Neutrophil (primary cell): ENCODE measurements at regions not wholly inside any gene's neighbourhood (a gene's known extent, or its start where the extent isn't known, plus 50 kb on each side); places are given as distances from the start of the nearest gene placed in this dataset.

Source experiments
- H3K27ac ChIP-seq: fragments of 200-600 bp; sonication (generic); 2 replicates; pipeline ENCODE4 v1.5.1; 2016; ENCODE audit warnings: mild to moderate bottlenecking, moderate library complexity
- H3K27me3 ChIP-seq: fragments of 200-600 bp; sonication (generic); 2 replicates; pipeline ENCODE4 v1.6.0; 2016; ENCODE audit warnings: mild to moderate bottlenecking
- H3K36me3 ChIP-seq: fragments of 200-600 bp; sonication (generic); 2 replicates; pipeline ENCODE4 v1.5.1; 2017
- H3K4me1 ChIP-seq, 2 experiments: fragments of 200-600 bp in 1 of 2; sonication (generic) in 1 of 2; 1 replicate in 1 of 2; 2 replicates in 1 of 2; pipeline versions ENCODE4 v1.5.1 to v1.6.1; 2013 to 2016; ENCODE audit warnings: low read depth in 1 of 2, low read length in 1 of 2, mild to moderate bottlenecking in 1 of 2, moderate library complexity in 1 of 2; ENCODE audit not compliant: control insufficient read depth in 1 of 2, insufficient read depth in 1 of 2
- H3K4me3 ChIP-seq, 2 experiments: fragments of 200-600 bp in 1 of 2; sonication (generic) in 1 of 2; 1 replicate in 1 of 2; 2 replicates in 1 of 2; pipeline ENCODE4 v1.5.1; 2013 to 2016; ENCODE audit warnings: low read depth in 1 of 2, low read length in 1 of 2, mild to moderate bottlenecking in 1 of 2, moderate library complexity in 1 of 2
- H3K9me3 ChIP-seq: fragments of 200-600 bp; sonication (generic); 2 replicates; pipeline ENCODE4 v1.5.1; 2016
- TF ChIP-seq, protein P1 (sequence below): fragments of 200-600 bp; sonication (generic); IDR thresholded peaks from 2 replicates; pipeline ENCODE4 v1.5.1; 2016; ENCODE audit warnings: antibody characterized with exemption

DNA sequence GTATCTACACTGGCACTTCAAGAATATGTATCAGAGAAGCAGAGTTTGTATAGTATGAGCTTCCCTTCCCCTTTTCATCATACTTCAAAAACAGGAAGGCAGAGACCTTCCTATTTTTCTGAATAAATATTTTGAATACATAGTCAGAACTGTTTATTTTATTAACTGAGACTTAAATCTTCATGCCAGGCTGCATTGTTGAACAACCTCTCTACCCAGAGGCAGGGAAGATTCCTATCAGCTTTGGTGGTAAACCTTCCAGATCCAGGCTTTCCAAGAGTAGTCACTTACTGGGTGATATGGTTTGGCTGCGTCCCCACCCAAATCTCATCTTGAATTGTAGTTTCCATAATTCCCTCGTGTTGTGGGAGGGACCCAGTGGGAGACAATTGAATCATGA lies 217.4 kb upstream of the ATP11B start:
- H3K4me3 ChIP-seq: no peak overlapping the region
- H3K4me1 ChIP-seq: no peaks in the 10 kb centered on the region
- H3K9me3 ChIP-seq: no peaks in the 10 kb centered on the region
- TF ChIP-seq, protein P1, sequence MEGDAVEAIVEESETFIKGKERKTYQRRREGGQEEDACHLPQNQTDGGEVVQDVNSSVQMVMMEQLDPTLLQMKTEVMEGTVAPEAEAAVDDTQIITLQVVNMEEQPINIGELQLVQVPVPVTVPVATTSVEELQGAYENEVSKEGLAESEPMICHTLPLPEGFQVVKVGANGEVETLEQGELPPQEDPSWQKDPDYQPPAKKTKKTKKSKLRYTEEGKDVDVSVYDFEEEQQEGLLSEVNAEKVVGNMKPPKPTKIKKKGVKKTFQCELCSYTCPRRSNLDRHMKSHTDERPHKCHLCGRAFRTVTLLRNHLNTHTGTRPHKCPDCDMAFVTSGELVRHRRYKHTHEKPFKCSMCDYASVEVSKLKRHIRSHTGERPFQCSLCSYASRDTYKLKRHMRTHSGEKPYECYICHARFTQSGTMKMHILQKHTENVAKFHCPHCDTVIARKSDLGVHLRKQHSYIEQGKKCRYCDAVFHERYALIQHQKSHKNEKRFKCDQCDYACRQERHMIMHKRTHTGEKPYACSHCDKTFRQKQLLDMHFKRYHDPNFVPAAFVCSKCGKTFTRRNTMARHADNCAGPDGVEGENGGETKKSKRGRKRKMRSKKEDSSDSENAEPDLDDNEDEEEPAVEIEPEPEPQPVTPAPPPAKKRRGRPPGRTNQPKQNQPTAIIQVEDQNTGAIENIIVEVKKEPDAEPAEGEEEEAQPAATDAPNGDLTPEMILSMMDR: no peak
- H3K27ac ChIP-seq: no peak overlapping the region
- H3K36me3 ChIP-seq: no peaks in the 10 kb centered on the region
- no peaks in the 10 kb centered on the region for H3K27me3 ChIP-seq

DNA sequence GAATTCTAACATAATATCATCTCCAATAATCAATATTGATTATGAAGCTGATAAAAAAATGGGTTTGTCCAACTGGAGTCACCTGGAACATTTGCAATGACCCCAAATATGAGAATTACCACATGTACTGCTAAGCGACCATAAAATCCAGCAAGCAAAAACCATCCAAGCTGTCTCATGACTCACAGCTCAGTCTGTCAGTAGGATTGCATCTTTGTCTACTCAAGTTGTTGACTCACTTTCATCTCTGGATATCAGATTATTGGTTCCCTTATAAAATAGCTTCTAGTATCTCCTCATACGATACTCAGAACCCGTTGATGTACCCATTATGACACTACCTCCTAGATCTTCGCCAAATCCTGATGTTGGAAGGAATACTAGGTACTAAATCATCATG lies 209.8 kb upstream of the ATP11B start:
- Histone ChIP-seq H3K4me3 (no peak overlapping the region), H3K36me3 (no peaks in the 10 kb centered on the region), H3K4me1 (no peaks in the 10 kb centered on the region), H3K27ac (no peak overlapping the region), H3K9me3 (no peaks in the 10 kb centered on the region), H3K27me3 (no peaks in the 10 kb centered on the region)
- TF ChIP-seq, protein P1: no peak

DNA sequence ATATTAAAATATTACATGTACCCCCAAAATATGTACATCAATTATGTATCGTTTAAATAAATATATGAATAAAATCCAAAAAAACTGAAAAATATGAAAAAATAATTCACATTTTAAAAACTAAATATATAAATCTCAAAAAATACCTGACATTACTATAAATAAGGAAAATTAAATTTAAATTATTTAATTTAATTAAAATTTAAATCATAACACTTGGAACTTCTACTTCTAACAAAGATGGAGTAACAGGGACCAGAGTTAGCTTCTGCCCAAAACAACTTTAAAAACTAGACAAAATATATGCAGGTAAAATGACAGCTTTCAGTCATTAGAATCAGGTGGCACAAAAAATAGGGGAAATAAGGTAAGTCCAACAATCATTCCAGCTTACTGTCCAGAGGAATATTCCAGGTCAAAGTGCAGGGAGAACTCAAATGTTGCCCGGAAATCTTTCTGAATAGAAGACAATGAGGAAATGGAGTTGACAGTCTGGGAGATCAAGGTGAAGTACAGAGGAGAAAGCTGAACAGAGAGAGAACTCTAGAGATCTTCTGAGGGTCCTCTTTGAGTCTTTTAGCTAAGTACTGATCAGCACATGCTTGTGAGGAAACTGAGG lies 207.7 kb upstream of the ATP11B start:
- TF ChIP-seq, protein P1: no peak
- no peaks in the 10 kb centered on the region for H3K4me1 ChIP-seq

DNA sequence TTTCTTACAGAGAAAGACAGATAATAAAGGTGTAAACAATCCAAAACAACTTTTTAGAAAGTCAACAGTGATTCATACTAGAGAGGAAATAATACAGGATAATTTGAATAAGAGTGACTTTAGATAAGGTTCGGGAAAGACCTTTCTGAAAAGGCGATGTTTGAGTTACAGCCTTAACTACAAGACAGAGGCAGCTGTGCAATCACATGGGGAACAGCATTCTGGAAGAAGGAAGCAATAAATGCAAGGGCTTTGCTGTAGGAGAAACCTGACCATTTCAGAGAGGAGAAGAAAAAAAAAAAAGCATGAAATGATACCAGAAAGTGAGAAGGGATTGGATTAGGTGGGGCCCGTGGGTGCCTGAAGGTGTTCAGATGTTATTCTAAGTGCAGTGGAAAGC lies 200.6 kb upstream of the ATP11B start:
- Histone ChIP-seq H3K27me3 (no peaks in the 10 kb centered on the region), H3K4me1 (no peaks in the 10 kb centered on the region), H3K9me3 (no peaks in the 10 kb centered on the region), H3K4me3 (no peak overlapping the region), H3K27ac (no peak overlapping the region), H3K36me3 (no peaks in the 10 kb centered on the region)
- TF ChIP-seq, protein P1: no peak

More for the DNA sequence above, 207.7 kb upstream of the ATP11B start:
- H3K27ac ChIP-seq: no peak overlapping the region
- no peaks in the 10 kb centered on the region for H3K9me3 ChIP-seq
- H3K36me3 ChIP-seq: no peaks in the 10 kb centered on the region
- no peaks in the 10 kb centered on the region for H3K27me3 ChIP-seq
- no peak overlapping the region for H3K4me3 ChIP-seq

DNA sequence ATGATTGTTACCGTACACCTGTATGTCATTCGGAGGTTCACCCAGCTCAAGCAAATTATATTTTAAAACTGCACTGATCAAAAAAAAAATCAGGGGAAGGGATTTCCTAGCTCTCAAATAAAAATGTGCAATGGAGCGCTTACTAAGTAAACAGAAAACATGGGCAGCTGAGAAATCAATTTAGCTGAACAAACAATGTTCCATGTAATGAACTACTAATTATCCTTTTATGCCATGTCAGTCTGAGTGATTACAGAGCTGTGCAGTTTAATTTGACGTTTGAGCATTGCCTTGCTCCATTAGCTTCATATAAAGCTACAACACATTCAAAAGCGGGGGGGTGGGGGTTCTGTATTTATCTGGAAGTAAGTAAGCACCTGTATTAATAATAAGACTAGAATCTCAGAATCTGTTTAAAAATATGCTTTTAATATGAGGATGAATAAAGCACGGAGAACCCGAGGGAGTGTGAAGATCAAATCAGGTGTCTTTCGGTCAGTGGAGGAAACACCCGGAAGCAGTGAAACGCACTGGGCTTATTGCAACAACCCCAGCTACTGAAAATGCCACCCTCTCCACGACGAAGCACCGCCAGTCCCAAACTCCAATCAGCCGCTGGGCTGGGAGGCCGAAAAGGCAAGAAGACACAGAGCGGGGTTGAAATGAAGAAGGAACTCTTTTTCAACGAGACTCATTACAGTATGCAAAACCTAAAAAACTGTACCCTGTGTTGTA lies 196.5 kb upstream of the ATP11B start:
- TF ChIP-seq, protein P1: no peak
- Histone ChIP-seq H3K36me3 (no peaks in the 10 kb centered on the region), H3K27me3 (no peaks in the 10 kb centered on the region), H3K4me3 (no peak overlapping the region), H3K9me3 (no peaks in the 10 kb centered on the region), H3K27ac (no peak overlapping the region), H3K4me1 (no peaks in the 10 kb centered on the region)
